WTC11 (cell line): ENCODE measurements at regions not wholly inside any gene's neighbourhood (a gene's known extent, or its start where the extent isn't known, plus 50 kb on each side); places are given as distances from the start of the nearest gene placed in this dataset.

Experiments used
- ATAC-seq: fragments of 200-7000 bp; cut with Tn5 transposase; 2 replicates; pipeline ENCODE4 v1.10.0; 2021; ENCODE audit warnings: mild to moderate bottlenecking, moderate library complexity
- CTCF ChIA-PET: fragments of 300-600 bp; sonication (Branson Sonifier 250); formaldehyde crosslinking; loops from one replicate; lab custom pipeline; 2021; ENCODE audit warnings: antibody characterized with exemption; lab: Charles Lee
- POLR2A ChIA-PET: fragments of 350-600 bp; sonication (Branson Sonifier 250); formaldehyde crosslinking; loops from one replicate; lab custom pipeline; 2021; ENCODE audit warnings: antibody characterized with exemption; lab: Charles Lee
- DNase-seq: peaks from one replicate; pipeline ENCODE4 v3.0.0; 2021; ENCODE audit warnings: low spot score
- H3K27ac Mint-ChIP-seq: 2 replicates; pipeline ENCODE4 v1.8.0; 2021; ENCODE audit warnings: mixed read lengths
- H3K27me3 Mint-ChIP-seq: 2 replicates; pipeline ENCODE4 v1.8.0; 2021; ENCODE audit warnings: low read depth, mild to moderate bottlenecking, moderate library complexity, mixed read lengths
- H3K36me3 Mint-ChIP-seq: 2 replicates; pipeline ENCODE4 v1.8.0; 2021; ENCODE audit warnings: mixed read lengths
- H3K4me1 Mint-ChIP-seq: 2 replicates; pipeline ENCODE4 v1.8.0; 2022; ENCODE audit warnings: mixed read lengths
- H3K4me3 Mint-ChIP-seq: 2 replicates; pipeline ENCODE4 v1.8.0; 2021; ENCODE audit warnings: mild to moderate bottlenecking, moderate library complexity, mixed read lengths
- H3K9me3 Mint-ChIP-seq: 2 replicates; pipeline ENCODE4 v1.8.0; 2021; ENCODE audit warnings: mixed read lengths
- ATF2 ChIP-seq: sonication (generic); formaldehyde crosslinking; IDR thresholded peaks from 2 replicates; pipeline ENCODE4 v1.8.1; 2022; ENCODE audit warnings: low read depth, missing genetic modification reagents, borderline replicate concordance
- CDX4 ChIP-seq: fragments of 250-450 bp; sonication (Bioruptor Pico); IDR thresholded peaks from 2 replicates; pipeline ENCODE4 v1.9.0; 2021; ENCODE audit warnings: moderate library complexity, mild to moderate bottlenecking, inconsistent platforms, borderline replicate concordance
- CTCF ChIP-seq: fragments of 200-600 bp; IDR thresholded peaks from 2 replicates; pipeline ENCODE4 v1.8.0; 2022; ENCODE audit warnings: antibody characterized with exemption
- E2F5 ChIP-seq: sonication (generic); formaldehyde crosslinking; IDR thresholded peaks from 2 replicates; pipeline ENCODE4 v1.8.1; 2022; ENCODE audit warnings: mild to moderate bottlenecking, moderate library complexity, missing genetic modification reagents
- ELF4 ChIP-seq: sonication (generic); formaldehyde crosslinking; IDR thresholded peaks from 2 replicates; pipeline ENCODE4 v1.8.1; 2022; ENCODE audit warnings: low read depth, mild to moderate bottlenecking, moderate library complexity, missing genetic modification reagents
- FOXJ3 ChIP-seq: sonication (generic); formaldehyde crosslinking; IDR thresholded peaks from 2 replicates; pipeline ENCODE4 v1.9.0; 2021; ENCODE audit warnings: missing genetic modification reagents, mild to moderate bottlenecking, borderline replicate concordance
- IRF1 ChIP-seq: sonication (generic); formaldehyde crosslinking; IDR thresholded peaks from 2 replicates; pipeline ENCODE4 v1.8.0; 2023; ENCODE audit warnings: missing genetic modification reagents
- IRF2 ChIP-seq: sonication (generic); formaldehyde crosslinking; IDR thresholded peaks from 2 replicates; pipeline ENCODE4 v1.8.0; 2022; ENCODE audit warnings: low read depth, missing genetic modification reagents, borderline replicate concordance
- JAZF1 ChIP-seq: fragments of 250-450 bp; sonication (Bioruptor Pico); IDR thresholded peaks from 2 replicates; pipeline ENCODE4 v1.9.0; 2021; ENCODE audit warnings: moderate library complexity, mild to moderate bottlenecking, inconsistent platforms
- NFYB ChIP-seq: sonication (generic); formaldehyde crosslinking; conservative IDR thresholded peaks from 2 replicates; pipeline ENCODE4 v1.8.0; 2022; ENCODE audit warnings: low read depth, missing genetic modification reagents
- OVOL2 ChIP-seq: fragments of 250-450 bp; sonication (Bioruptor Pico); IDR thresholded peaks from 2 replicates; pipeline ENCODE4 v1.9.0; 2021; ENCODE audit warnings: mild to moderate bottlenecking, borderline replicate concordance
- SP1 ChIP-seq: sonication (generic); formaldehyde crosslinking; conservative IDR thresholded peaks from 2 replicates; pipeline ENCODE4 v1.8.1; 2022; ENCODE audit warnings: missing genetic modification reagents
- STAT6 ChIP-seq: sonication (generic); formaldehyde crosslinking; conservative IDR thresholded peaks from 2 replicates; pipeline ENCODE4 v1.8.1; 2023; ENCODE audit warnings: mild to moderate bottlenecking, low read depth, missing genetic modification reagents, moderate library complexity
- TCF7 ChIP-seq: sonication (generic); formaldehyde crosslinking; IDR thresholded peaks from 2 replicates; pipeline ENCODE4 v1.8.0; 2022; ENCODE audit warnings: mild to moderate bottlenecking, low read depth, missing genetic modification reagents, moderate library complexity
- USF1 ChIP-seq: sonication (generic); formaldehyde crosslinking; IDR thresholded peaks from 2 replicates; pipeline ENCODE4 v1.8.0; 2022; ENCODE audit warnings: mild to moderate bottlenecking, missing genetic modification reagents
- USF2 ChIP-seq: sonication (generic); formaldehyde crosslinking; IDR thresholded peaks from 2 replicates; pipeline ENCODE4 v1.8.1; 2023; ENCODE audit warnings: mild to moderate bottlenecking, missing genetic modification reagents, moderate library complexity
- ZNF416 ChIP-seq: fragments of 250-450 bp; sonication (Bioruptor Pico); IDR thresholded peaks from 2 replicates; pipeline ENCODE4 v1.9.0; 2021; ENCODE audit warnings: mild to moderate bottlenecking, inconsistent platforms

- TF ChIP-seq ATF2 (CRISPR knock-in tag), result no peak
These were observed 246.2 kb upstream of the DAB2 start (continued) for GRCh38 chr5:39670955-39671354.

- no peaks in the 10 kb centered on the region for H3K27me3 Mint-ChIP-seq
- H3K9me3 Mint-ChIP-seq, result peaks cover 11% of the 10 kb centered on the region
- H3K4me3 Mint-ChIP-seq, result no peak overlapping the region
- ATAC-seq (peak; percentile 80), DNase-seq (no peak)
- H3K36me3 Mint-ChIP-seq, result no peaks in the 10 kb centered on the region
- no peak overlapping the region for H3K27ac Mint-ChIP-seq
- ChIA-PET CTCF (no interaction called here), POLR2A (interaction anchor here (0.5 kb wide), 1 partner anchor 523 kb away, joined by 3 read pairs; no protein-coding TSS in a partner anchor)
- TF ChIP-seq CDX4 (no peak), OVOL2 (CRISPR knock-in tag) (no peak), NFYB (CRISPR knock-in tag) (no peak), SP1 (CRISPR knock-in tag) (no peak), E2F5 (no peak), FOXJ3 (CRISPR knock-in tag) (no peak), JAZF1 (CRISPR knock-in tag) (no peak), IRF1 (no peak), CTCF (no peak), ATF2 (CRISPR knock-in tag) (no peak), TCF7 (CRISPR knock-in tag) (no peak), ZNF416 (CRISPR knock-in tag) (no peak), ELF4 (CRISPR knock-in tag) (no peak), IRF2 (no peak)
- peaks cover 12% of the 10 kb centered on the region for H3K4me1 Mint-ChIP-seq
These were observed 245.6 kb upstream of the DAB2 start for GRCh38 chr5:39670391-39670790.

GRCh38 chr5:39668980-39669379, 244.2 kb upstream of the DAB2 start:
- H3K9me3 Mint-ChIP-seq, result peaks cover 17% of the 10 kb centered on the region
- no peak overlapping the region for H3K4me3 Mint-ChIP-seq
- no peak for DNase-seq
- CTCF ChIA-PET, result no interaction called here
- H3K27ac Mint-ChIP-seq, result no peak overlapping the region
- no peaks in the 10 kb centered on the region for H3K27me3 Mint-ChIP-seq
- no peaks in the 10 kb centered on the region for H3K36me3 Mint-ChIP-seq
- H3K4me1 Mint-ChIP-seq, result peaks cover 12% of the 10 kb centered on the region
- no peak for ATAC-seq
- POLR2A ChIA-PET, result no interaction called here
- TF ChIP-seq USF1 (peak; percentile 42; the same call in 1 of the 2 replicates), STAT6 (CRISPR knock-in tag) (no peak), USF2 (CRISPR knock-in tag) (peak; percentile 73)
